ENCODE measurements at regions not wholly inside any gene's neighbourhood (a gene's known extent, or its start where the extent isn't known, plus 50 kb on each side); places are given as distances from the start of the nearest gene placed in this dataset.
A peak's percentile ranks its signal among the peaks of the same experiment; 100 is the strongest.
"Not testable (repeated sequence)": the region's sequence is repeated elsewhere in the genome, so short reads cannot be mapped to it uniquely, and the experiment has no call there.

- TF ChIP-seq CTCF (conservative IDR thresholded peaks at IDR 0.05; ENCODE audit: low read depth, low read length), result no peak
- no peak overlapping the region for H3K4me3 ChIP-seq (ENCODE audit: low read depth, low read length)
- DNase-seq (ENCODE audit: low read depth), result no peak
These were observed 470.9 kb downstream of the IRS2 start for GRCh38 chr13:109315481-109315880.

- no peak overlapping the region for H3K4me3 ChIP-seq (ENCODE audit: low read depth, low read length)
- peak; percentile 7 for DNase-seq (ENCODE audit: low read depth)
- TF ChIP-seq CTCF (conservative IDR thresholded peaks at IDR 0.05; ENCODE audit: low read depth, low read length), result no peak
These were observed 472.3 kb downstream of the IRS2 start for GRCh38 chr13:109314101-109314500.

GRCh38 chr13:109312399-109312798, 474.0 kb downstream of the IRS2 start:
- H3K4me3 ChIP-seq (ENCODE audit: low read depth, low read length), result no peak overlapping the region
- no peak for DNase-seq (ENCODE audit: low read depth)
- no peak for TF ChIP-seq CTCF (conservative IDR thresholded peaks at IDR 0.05; ENCODE audit: low read depth, low read length)

- not testable (repeated sequence) for DNase-seq (ENCODE audit: low read depth); H3K4me3 ChIP-seq (ENCODE audit: low read depth, low read length)
These were observed 474.9 kb downstream of the IRS2 start for GRCh38 chr13:109311431-109311976.

GRCh38 chr13:109309625-109310363, 476.6 kb downstream of the IRS2 start:
- peak; percentile 72 for DNase-seq (ENCODE audit: low read depth)
- no peak overlapping the region for H3K4me3 ChIP-seq (ENCODE audit: low read depth, low read length)
- no peak for TF ChIP-seq CTCF (conservative IDR thresholded peaks at IDR 0.05; ENCODE audit: low read depth, low read length)

- no peak for TF ChIP-seq CTCF (conservative IDR thresholded peaks at IDR 0.05; ENCODE audit: low read depth, low read length)
- DNase-seq (ENCODE audit: low read depth), result no peak
- no peak overlapping the region for H3K4me3 ChIP-seq (ENCODE audit: low read depth, low read length)
These were observed 479.4 kb downstream of the IRS2 start for GRCh38 chr13:109307027-109307426.

- no peak for TF ChIP-seq CTCF (conservative IDR thresholded peaks at IDR 0.05; ENCODE audit: low read depth, low read length)
- no peak for DNase-seq (ENCODE audit: low read depth)
- no peak overlapping the region for H3K4me3 ChIP-seq (ENCODE audit: low read depth, low read length)
These were observed 484.7 kb downstream of the IRS2 start for GRCh38 chr13:109301726-109302125.

Measured in choroid plexus epithelial cell (primary cell).